Neural cell (in vitro differentiated cells): ENCODE measurements at regions not wholly inside any gene's neighbourhood (a gene's known extent, or its start where the extent isn't known, plus 50 kb on each side); places are given as distances from the start of the nearest gene placed in this dataset.
"Not testable (repeated sequence)": the region's sequence is repeated elsewhere in the genome, so short reads cannot be mapped to it uniquely, and the experiment has no call there.

Experiments used
- H2AFZ ChIP-seq: fragments of 200-600, 300-800 bp; sonication (generic), shearing (Covaris generic); 2 replicates; pipeline ENCODE4 v1.6.0; 2014; ENCODE audit warnings: low read depth, mild to moderate bottlenecking, antibody characterized with exemption, low read length, moderate library complexity
- H3F3A ChIP-seq: fragments of 200-600 bp; shearing (Covaris generic); 2 replicates; pipeline ENCODE4 v1.6.1; 2016; ENCODE audit warnings: mild to moderate bottlenecking, moderate library complexity, mixed read lengths, antibody characterized with exemption, low read length; ENCODE audit not compliant: insufficient read depth, poor library complexity, severe bottlenecking
- H3K27ac ChIP-seq: fragments of 200-600, 300-800 bp; sonication (generic), shearing (Covaris generic); 2 replicates; pipeline ENCODE4 v1.5.1; 2014; ENCODE audit warnings: mild to moderate bottlenecking, low read length, moderate library complexity
- H3K27me3 ChIP-seq: fragments of 300-800, 200-600 bp; sonication (generic), shearing (Covaris generic); 2 replicates; pipeline ENCODE4 v1.6.0; 2014; ENCODE audit warnings: mild to moderate bottlenecking, low read depth, low read length, moderate library complexity; ENCODE audit not compliant: insufficient read depth
- H3K36me3 ChIP-seq: fragments of 300-800, 200-600 bp; sonication (generic), shearing (Covaris generic); 2 replicates; pipeline ENCODE4 v1.5.1; 2014; ENCODE audit warnings: mild to moderate bottlenecking, antibody characterized with exemption, low read length, moderate library complexity; ENCODE audit not compliant: insufficient read depth
- H3K4me2 ChIP-seq: fragments of 300-800, 200-600 bp; sonication (generic), shearing (Covaris generic); 2 replicates; pipeline ENCODE4 v1.6.0; 2014; ENCODE audit warnings: mild to moderate bottlenecking, low read length
- H3K4me3 ChIP-seq: fragments of 300-800, 200-600 bp; sonication (generic), shearing (Covaris generic); 2 replicates; pipeline ENCODE4 v1.5.1; 2014; ENCODE audit warnings: mild to moderate bottlenecking, low read length, moderate library complexity
- H3K79me2 ChIP-seq: fragments of 200-600 bp; shearing (Covaris generic); replicated peaks from 2 replicates; pipeline ENCODE4 v1.6.0; 2014; ENCODE audit warnings: mild to moderate bottlenecking, low read length, moderate library complexity; ENCODE audit not compliant: insufficient read depth
- H3K9ac ChIP-seq: fragments of 300-800, 200-600 bp; sonication (generic), shearing (Covaris generic); 2 replicates; pipeline ENCODE4 v1.6.1; 2016; ENCODE audit warnings: mild to moderate bottlenecking, low read length, mixed read lengths
- H3K9me2 ChIP-seq: fragments of 200-600 bp; shearing (Covaris generic); 2 replicates; pipeline ENCODE4 v1.6.1; 2016; ENCODE audit warnings: mild to moderate bottlenecking, low read length, mixed read lengths; ENCODE audit not compliant: insufficient read depth
- H3K9me3 ChIP-seq: fragments of 200-600, 300-800 bp; sonication (generic), shearing (Covaris generic); 2 replicates; pipeline ENCODE4 v1.6.1; 2016; ENCODE audit warnings: mild to moderate bottlenecking, mixed run types, low read length, moderate library complexity, mixed read lengths
- H4K20me1 ChIP-seq: fragments of 200-600 bp; shearing (Covaris generic); 2 replicates; pipeline ENCODE4 v1.6.1; 2016; ENCODE audit warnings: mild to moderate bottlenecking, mixed run types; ENCODE audit not compliant: insufficient read depth
- CTCF ChIP-seq: fragments of 450-650 bp; IDR thresholded peaks from 2 replicates; pipeline ENCODE4 v1.5.1; 2014; ENCODE audit warnings: antibody characterized with exemption, mild to moderate bottlenecking, moderate library complexity; ENCODE audit not compliant: poor library complexity, severe bottlenecking
- EP300 ChIP-seq: fragments of 450-650 bp; conservative IDR thresholded peaks from 2 replicates; pipeline ENCODE4 v1.6.1; 2014; ENCODE audit warnings: antibody characterized with exemption, mild to moderate bottlenecking, moderate library complexity; ENCODE audit not compliant: poor library complexity, severe bottlenecking
- EZH2 ChIP-seq: fragments of 200-600, 300-800 bp; shearing (Covaris generic), sonication (generic); IDR thresholded peaks from 2 replicates; pipeline ENCODE4 v1.6.1; 2014; ENCODE audit warnings: antibody characterized with exemption, low read length, borderline replicate concordance, mild to moderate bottlenecking; ENCODE audit not compliant: insufficient read depth, poor library complexity, severe bottlenecking
- MXI1 ChIP-seq: fragments of 450-650 bp; conservative IDR thresholded peaks from 2 replicates; pipeline ENCODE4 v1.6.1; 2014; ENCODE audit warnings: antibody characterized with exemption, mild to moderate bottlenecking; ENCODE audit not compliant: poor library complexity, severe bottlenecking
- POLR2AphosphoS5 ChIP-seq: IDR thresholded peaks from 2 replicates; pipeline ENCODE4 v1.6.1; 2012
- RAD21 ChIP-seq: fragments of 450-650 bp; conservative IDR thresholded peaks from 2 replicates; pipeline ENCODE4 v1.6.1; 2014; ENCODE audit warnings: antibody characterized with exemption, mild to moderate bottlenecking, moderate library complexity
- SMC3 ChIP-seq: fragments of 450-650 bp; conservative IDR thresholded peaks from 2 replicates; pipeline ENCODE4 v1.6.1; 2014; ENCODE audit warnings: antibody characterized with exemption, mild to moderate bottlenecking, moderate library complexity; ENCODE audit not compliant: poor library complexity
- TAF1 ChIP-seq: IDR thresholded peaks from 2 replicates; pipeline ENCODE4 v1.6.1; 2012; ENCODE audit warnings: low read depth
- TF ChIP-seq, protein P1 (sequence below): IDR thresholded peaks from 2 replicates; pipeline ENCODE4 v1.6.1; 2012; ENCODE audit warnings: borderline replicate concordance

DNA sequence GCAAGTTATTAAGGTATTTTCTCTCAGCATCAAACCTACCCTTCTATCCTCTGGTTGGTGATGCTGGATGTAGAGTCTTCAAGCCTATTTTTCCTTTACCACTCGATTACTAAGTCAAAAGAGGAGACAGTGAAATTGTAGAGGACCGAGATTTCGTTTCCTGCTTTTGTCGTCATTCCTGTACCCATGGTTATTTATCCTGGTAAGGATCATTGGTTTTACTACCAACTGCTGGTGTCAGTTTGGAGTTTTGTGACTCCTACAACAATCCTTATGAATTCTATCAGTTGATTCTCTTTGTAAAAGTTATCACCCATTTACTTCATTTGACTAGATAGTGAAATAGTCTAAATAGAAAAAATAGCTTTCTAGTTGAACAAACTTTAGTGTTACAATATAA, 2028.2 kb upstream of the ACO1 start:
- no peaks in the 10 kb centered on the region for H3F3A ChIP-seq
- no peak overlapping the region for H3K27ac ChIP-seq
- no peaks in the 10 kb centered on the region for H3K27me3 ChIP-seq
- no peak overlapping the region for H3K4me3 ChIP-seq
- H3K79me2 ChIP-seq: no peaks in the 10 kb centered on the region
- H3K9me3 ChIP-seq: no peaks in the 10 kb centered on the region
- H3K4me2 ChIP-seq: no peak overlapping the region
- H3K9me2 ChIP-seq: no peaks in the 10 kb centered on the region
- no peaks in the 10 kb centered on the region for H3K36me3 ChIP-seq
- no peak for TF ChIP-seq POLR2AphosphoS5
- no peak for TF ChIP-seq RAD21
- no peak for TF ChIP-seq EP300
- H4K20me1 ChIP-seq: no peaks in the 10 kb centered on the region
- no peak overlapping the region for H3K9ac ChIP-seq
- no peak overlapping the region for H2AFZ ChIP-seq

GRCh38 chr9:30362373-30362772, 2022.1 kb upstream of the ACO1 start:
- Histone ChIP-seq H3K9me3 (no peaks in the 10 kb centered on the region), H3F3A (no peaks in the 10 kb centered on the region), H3K27me3 (no peaks in the 10 kb centered on the region), H3K4me3 (no peak overlapping the region), H3K27ac (no peak overlapping the region), H2AFZ (no peak overlapping the region), H3K79me2 (no peaks in the 10 kb centered on the region), H3K9ac (no peak overlapping the region), H3K36me3 (no peaks in the 10 kb centered on the region), H3K4me2 (no peak overlapping the region), H3K9me2 (no peaks in the 10 kb centered on the region), H4K20me1 (no peaks in the 10 kb centered on the region)
- TF ChIP-seq, protein P1, sequence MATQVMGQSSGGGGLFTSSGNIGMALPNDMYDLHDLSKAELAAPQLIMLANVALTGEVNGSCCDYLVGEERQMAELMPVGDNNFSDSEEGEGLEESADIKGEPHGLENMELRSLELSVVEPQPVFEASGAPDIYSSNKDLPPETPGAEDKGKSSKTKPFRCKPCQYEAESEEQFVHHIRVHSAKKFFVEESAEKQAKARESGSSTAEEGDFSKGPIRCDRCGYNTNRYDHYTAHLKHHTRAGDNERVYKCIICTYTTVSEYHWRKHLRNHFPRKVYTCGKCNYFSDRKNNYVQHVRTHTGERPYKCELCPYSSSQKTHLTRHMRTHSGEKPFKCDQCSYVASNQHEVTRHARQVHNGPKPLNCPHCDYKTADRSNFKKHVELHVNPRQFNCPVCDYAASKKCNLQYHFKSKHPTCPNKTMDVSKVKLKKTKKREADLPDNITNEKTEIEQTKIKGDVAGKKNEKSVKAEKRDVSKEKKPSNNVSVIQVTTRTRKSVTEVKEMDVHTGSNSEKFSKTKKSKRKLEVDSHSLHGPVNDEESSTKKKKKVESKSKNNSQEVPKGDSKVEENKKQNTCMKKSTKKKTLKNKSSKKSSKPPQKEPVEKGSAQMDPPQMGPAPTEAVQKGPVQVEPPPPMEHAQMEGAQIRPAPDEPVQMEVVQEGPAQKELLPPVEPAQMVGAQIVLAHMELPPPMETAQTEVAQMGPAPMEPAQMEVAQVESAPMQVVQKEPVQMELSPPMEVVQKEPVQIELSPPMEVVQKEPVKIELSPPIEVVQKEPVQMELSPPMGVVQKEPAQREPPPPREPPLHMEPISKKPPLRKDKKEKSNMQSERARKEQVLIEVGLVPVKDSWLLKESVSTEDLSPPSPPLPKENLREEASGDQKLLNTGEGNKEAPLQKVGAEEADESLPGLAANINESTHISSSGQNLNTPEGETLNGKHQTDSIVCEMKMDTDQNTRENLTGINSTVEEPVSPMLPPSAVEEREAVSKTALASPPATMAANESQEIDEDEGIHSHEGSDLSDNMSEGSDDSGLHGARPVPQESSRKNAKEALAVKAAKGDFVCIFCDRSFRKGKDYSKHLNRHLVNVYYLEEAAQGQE: no peak
- TF ChIP-seq TAF1 (no peak), EZH2 (no peak), MXI1 (no peak), EP300 (no peak), CTCF (no peak), SMC3 (no peak), RAD21 (no peak), POLR2AphosphoS5 (no peak)

DNA sequence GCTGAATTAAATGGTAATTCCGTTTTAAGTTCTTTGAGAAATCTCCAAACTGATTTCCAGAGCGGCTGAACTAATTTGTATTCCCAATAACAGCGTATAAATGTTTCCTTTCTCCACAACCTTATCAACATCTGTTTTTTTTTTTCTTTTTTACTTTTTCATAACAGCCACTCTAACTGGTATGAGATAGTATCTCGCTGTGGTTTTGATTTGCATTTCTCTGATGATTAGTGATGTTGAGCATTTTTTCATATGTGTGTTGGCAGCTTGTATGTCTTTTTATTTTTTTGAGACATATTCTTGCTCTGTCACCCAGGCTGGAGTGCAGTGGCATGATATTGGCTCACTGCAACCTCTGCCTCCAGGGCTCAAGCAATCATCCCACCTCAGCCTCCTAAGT, 2018.3 kb upstream of the ACO1 start:
- H3K79me2 ChIP-seq, H3K27me3 ChIP-seq, H3F3A ChIP-seq, H2AFZ ChIP-seq, H4K20me1 ChIP-seq, H3K4me3 ChIP-seq, H3K9ac ChIP-seq, H3K36me3 ChIP-seq, H3K9me3 ChIP-seq, H3K9me2 ChIP-seq, H3K27ac ChIP-seq, H3K4me2 ChIP-seq: not testable (repeated sequence)
